GM19467 (cell line): ENCODE measurements at regions not wholly inside any gene's neighbourhood (a gene's known extent, or its start where the extent isn't known, plus 50 kb on each side); places are given as distances from the start of the nearest gene placed in this dataset.

Source experiments
- ATAC-seq: cut with Tn5 transposase; IDR thresholded peaks from one replicate; pipeline ENCODE4 v1.9.1; 2021; ENCODE audit warnings: mild to moderate bottlenecking, moderate library complexity; ENCODE audit not compliant: unreplicated experiment

GRCh38 chr15:69730281-69731080 is 277.9 kb downstream of the RPLP1 start:
- no peak for ATAC-seq

GRCh38 chr15:69731081-69731330 is 278.4 kb downstream of the RPLP1 start:
- no peak for ATAC-seq

- ATAC-seq, result no peak
Observed at GRCh38 chr15:69731581-69731980, 279.0 kb downstream of the RPLP1 start.

DNA sequence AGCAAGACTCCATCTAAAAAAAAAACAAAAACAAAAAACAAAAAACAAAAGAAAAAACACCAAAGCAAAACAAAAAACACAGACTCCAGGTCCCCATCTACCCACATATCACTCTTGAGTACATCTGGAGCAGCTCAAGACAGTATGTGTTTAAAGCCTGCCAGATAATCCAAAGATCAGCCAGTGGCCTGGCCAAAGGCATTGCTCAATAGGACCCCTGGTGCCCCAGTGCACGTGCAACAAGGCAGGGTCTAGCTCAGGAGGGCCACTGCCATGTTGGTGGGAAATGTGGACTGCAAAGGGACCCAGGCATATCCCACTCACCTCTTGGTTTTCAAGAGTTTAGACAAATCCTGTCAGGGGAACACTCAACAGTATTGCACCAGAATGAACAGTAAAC is 279.5 kb downstream of the RPLP1 start:
- ATAC-seq, result no peak

GRCh38 chr15:69734699-69735098 is 282.1 kb downstream of the RPLP1 start:
- ATAC-seq, result no peak

- no peak for ATAC-seq
Observed at GRCh38 chr15:69735121-69735520, 282.5 kb downstream of the RPLP1 start.

GRCh38 chr15:69736161-69736560 is 283.5 kb downstream of the RPLP1 start:
- ATAC-seq, result no peak

DNA sequence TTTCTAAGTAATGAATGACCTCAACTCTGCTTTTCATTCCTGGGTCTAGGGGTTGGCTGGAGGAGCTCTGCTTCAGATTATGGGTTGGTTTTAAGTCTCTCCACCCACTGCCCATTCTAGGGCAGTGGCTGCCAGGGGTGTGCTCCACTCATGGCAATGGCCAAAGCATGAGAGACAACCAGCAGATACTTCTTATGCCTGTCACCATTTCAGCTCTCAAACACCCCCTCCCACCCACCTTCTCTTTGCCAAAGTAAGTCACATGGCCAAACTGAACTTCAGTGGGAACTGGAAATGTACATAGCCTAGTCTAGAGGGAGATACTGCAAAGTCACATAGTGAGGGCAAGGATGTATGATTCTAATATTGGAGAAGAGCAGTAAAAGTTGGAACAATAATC is 285.3 kb downstream of the RPLP1 start:
- no peak for ATAC-seq

DNA sequence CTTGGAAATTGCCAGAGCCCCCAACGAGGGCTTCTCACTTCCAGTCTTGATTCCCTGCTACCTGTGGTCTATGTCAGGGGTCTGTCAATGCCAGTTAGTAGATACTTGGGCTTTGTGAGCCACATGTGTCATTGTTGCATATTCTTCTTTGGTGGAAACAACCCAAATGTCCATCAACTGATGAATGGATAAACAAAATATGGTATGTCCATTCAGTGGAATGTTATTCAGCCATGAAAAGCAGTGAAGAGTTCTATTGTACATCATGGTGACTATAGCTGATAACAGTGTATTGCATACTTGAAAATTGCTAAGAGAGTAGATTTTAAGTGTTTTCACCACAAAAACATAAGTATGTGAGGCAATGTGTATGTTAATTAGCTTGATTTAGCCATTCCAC is 288.1 kb downstream of the RPLP1 start:
- no peak for ATAC-seq

DNA sequence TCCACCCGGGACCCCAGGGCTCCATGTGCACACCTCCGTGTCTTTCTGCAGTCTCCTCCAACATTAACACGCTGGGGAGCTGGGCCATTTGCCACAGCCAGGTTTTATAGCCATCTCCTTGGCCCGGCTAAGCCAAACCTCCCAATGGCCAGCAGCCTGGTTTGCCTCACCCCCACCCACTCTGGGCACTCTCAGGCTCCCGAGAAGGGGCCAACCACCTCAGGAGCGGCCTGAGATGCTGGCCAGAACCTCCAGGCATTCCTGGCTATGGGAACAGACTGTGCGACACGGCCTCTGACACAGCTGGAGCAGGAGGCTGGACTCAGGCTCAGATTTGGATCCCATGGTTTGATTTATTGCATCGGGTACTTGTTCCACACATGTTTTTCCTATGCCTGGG is 289.7 kb downstream of the RPLP1 start:
- no peak for ATAC-seq

DNA sequence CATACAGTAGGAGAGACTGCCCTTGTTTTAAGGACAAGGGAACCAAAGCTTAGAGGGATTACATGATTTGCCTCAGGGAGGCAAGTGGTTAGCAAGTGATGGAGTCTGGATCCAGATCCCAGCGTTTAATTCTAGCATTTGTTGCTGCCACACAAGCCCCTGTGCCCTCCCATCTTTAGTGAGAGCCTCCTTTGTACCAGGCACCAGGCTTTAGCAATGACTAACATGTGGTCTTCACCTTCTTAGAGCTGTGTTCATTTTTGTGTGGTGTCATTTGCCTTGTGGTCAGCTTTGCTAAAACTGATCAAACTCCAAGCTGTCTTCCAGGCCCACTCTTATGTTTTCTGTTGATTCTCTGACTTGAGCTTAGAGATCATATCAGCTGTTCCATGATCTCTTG is 290.5 kb downstream of the RPLP1 start:
- ATAC-seq, result no peak

GRCh38 chr15:69744391-69745162 is 292.0 kb downstream of the RPLP1 start:
- no peak for ATAC-seq

DNA sequence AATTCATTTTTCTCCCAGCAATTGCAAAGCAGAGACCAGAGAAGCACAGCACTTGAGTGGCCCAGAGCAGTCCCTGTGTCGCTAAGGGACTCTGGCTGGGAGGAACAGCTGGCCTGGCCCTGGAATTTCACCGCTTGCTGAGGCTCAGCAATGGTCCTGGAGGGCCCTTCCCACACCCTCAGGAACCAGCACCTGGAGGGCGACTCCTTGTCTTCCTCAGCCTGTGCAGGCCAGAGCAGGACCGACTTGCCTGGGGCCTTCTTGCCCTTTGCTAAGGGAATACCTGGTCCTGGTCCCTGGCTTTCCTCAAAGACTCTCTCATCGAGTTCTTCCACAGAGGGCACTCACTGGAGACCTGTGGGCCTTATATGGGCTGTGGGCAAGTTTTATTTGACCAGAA is 294.6 kb downstream of the RPLP1 start:
- ATAC-seq, result no peak

- ATAC-seq, result no peak
Observed at GRCh38 chr15:69748131-69748530, 295.5 kb downstream of the RPLP1 start.

- no peak for ATAC-seq
Observed at GRCh38 chr15:69748576-69749185, 296.1 kb downstream of the RPLP1 start.

DNA sequence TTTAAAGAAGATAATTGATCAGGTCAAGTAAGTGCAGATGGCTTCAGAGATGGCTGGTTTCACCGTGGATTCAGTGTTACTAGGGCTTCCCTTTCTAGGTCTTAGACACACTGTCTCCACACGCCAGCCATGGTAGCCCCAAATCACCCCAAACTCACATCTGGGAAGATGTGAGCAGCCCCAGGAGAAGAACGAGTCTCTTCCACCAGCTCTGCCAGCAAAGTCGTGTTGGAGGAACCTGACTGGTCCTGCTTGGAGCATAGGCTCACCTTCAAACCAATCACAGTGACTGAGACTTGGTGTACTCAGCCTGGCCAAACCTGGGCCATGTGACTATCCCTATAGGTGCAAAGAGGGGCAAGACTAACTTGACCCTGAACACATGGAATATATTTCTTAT is 296.7 kb downstream of the RPLP1 start:
- no peak for ATAC-seq

- no peak for ATAC-seq
Observed at GRCh38 chr15:69749797-69750196, 297.2 kb downstream of the RPLP1 start.

DNA sequence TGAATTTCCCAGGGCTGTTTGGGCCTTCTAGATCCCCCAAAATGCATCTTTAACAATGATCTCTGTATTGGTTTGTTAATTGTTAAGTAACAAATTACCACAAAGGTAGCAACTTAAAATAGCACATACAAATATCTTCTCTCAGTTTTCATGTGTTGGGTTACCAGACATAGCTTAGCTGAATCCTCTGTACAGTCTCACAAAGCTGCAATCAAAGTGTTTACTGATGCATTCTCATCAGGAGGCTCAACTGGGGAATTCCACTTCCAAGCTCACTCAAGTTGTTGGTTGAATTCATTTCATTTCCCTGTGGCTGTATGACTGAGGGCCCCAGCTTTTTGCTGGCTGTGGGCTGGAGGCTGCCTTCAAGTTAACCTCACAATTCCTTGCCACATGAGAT is 297.6 kb downstream of the RPLP1 start:
- no peak for ATAC-seq

- ATAC-seq, result no peak
Observed at GRCh38 chr15:69751147-69751546, 298.5 kb downstream of the RPLP1 start.

- ATAC-seq, result no peak
Observed at GRCh38 chr15:69751566-69751965, 298.9 kb downstream of the RPLP1 start.

DNA sequence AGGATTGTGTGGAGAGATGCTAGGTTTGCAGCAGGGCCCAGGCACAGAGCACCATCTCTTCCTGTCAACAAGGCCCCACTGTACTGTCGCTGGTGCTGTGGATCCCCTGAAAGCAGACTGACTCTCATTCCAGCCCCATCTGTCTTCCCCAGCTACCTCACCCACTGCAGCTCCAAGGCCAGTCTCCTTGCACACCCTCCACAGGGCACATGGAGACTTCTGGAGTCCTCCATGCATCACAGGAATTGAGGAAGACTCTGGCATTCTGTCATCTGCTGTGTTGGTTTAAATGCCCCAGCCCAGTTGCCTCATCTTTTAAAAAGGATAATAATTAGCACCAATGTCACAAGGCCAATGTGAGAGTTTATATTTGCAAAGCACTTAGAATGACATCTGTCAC is 301.2 kb downstream of the RPLP1 start:
- no peak for ATAC-seq

DNA sequence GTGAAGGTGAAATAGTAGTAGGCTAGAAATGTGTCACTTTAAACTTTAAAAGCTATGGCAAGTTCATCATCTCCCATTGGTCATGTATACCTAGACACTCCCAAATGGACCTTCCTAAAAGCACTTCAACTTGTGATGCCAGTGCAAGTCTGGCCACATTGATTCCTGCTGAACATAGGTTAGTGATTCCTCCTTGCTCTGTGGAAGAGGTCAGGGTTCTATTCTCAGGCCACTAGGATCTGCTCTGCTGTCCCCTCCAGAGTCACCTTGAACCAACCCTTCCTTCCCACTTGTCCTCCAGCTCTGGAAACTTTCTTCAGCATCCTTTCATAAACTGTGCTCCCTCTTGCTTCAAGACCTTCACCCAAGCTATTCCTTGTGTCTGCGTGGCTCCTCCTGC is 301.7 kb downstream of the RPLP1 start:
- ATAC-seq, result no peak
